Panc1 (cell line): ENCODE measurements at regions not wholly inside any gene's neighbourhood (a gene's known extent, or its start where the extent isn't known, plus 50 kb on each side); places are given as distances from the start of the nearest gene placed in this dataset.
"Not testable (repeated sequence)": the region's sequence is repeated elsewhere in the genome, so short reads cannot be mapped to it uniquely, and the experiment has no call there.

Experiments used
- CTCF ChIP-seq: fragments of 450-650 bp; IDR thresholded peaks from 2 replicates; pipeline ENCODE4 v1.5.1; 2017; ENCODE audit warnings: mild to moderate bottlenecking
- POLR2AphosphoS5 ChIP-seq: IDR thresholded peaks from 2 replicates; pipeline ENCODE4 v1.6.1; 2012; ENCODE audit warnings: mild to moderate bottlenecking, low read depth, low read length, moderate library complexity
- SIN3A ChIP-seq: IDR thresholded peaks from 2 replicates; pipeline ENCODE4 v1.6.1; 2012; ENCODE audit warnings: low read depth, mild to moderate bottlenecking, low read length, moderate library complexity, borderline replicate concordance; ENCODE audit not compliant: insufficient read depth
- TF ChIP-seq, protein P1 (sequence below), 2 experiments: IDR thresholded peaks; 2 replicates each; pipeline ENCODE4 v1.6.1; 2011 to 2012; ENCODE audit warnings: low read depth in 2 of 2, control low read depth in 1 of 2, low read length in 1 of 2, mild to moderate bottlenecking in 1 of 2, moderate library complexity in 1 of 2; ENCODE audit not compliant: insufficient read depth in 1 of 2

GRCh38 chr7:67328257-67328656 lies 331.6 kb downstream of the TYW1 start:
- TF ChIP-seq CTCF, SIN3A, POLR2AphosphoS5: not testable (repeated sequence)
- TF ChIP-seq, protein P1, sequence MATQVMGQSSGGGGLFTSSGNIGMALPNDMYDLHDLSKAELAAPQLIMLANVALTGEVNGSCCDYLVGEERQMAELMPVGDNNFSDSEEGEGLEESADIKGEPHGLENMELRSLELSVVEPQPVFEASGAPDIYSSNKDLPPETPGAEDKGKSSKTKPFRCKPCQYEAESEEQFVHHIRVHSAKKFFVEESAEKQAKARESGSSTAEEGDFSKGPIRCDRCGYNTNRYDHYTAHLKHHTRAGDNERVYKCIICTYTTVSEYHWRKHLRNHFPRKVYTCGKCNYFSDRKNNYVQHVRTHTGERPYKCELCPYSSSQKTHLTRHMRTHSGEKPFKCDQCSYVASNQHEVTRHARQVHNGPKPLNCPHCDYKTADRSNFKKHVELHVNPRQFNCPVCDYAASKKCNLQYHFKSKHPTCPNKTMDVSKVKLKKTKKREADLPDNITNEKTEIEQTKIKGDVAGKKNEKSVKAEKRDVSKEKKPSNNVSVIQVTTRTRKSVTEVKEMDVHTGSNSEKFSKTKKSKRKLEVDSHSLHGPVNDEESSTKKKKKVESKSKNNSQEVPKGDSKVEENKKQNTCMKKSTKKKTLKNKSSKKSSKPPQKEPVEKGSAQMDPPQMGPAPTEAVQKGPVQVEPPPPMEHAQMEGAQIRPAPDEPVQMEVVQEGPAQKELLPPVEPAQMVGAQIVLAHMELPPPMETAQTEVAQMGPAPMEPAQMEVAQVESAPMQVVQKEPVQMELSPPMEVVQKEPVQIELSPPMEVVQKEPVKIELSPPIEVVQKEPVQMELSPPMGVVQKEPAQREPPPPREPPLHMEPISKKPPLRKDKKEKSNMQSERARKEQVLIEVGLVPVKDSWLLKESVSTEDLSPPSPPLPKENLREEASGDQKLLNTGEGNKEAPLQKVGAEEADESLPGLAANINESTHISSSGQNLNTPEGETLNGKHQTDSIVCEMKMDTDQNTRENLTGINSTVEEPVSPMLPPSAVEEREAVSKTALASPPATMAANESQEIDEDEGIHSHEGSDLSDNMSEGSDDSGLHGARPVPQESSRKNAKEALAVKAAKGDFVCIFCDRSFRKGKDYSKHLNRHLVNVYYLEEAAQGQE (IDR thresholded peaks at IDR 0.05; ENCODE audit: insufficient read depth in 1 of 2, low read depth in 2 of 2, low read length in 1 of 2) = not testable (repeated sequence)
